Progenitor cell of endocrine pancreas (in vitro differentiated cells): ENCODE measurements at regions not wholly inside any gene's neighbourhood (a gene's known extent, or its start where the extent isn't known, plus 50 kb on each side); places are given as distances from the start of the nearest gene placed in this dataset.
"Not testable (repeated sequence)": the region's sequence is repeated elsewhere in the genome, so short reads cannot be mapped to it uniquely, and the experiment has no call there.

Experiments
- DNase-seq: peaks from one replicate; pipeline ENCODE4 v3.0.0; 2021; ENCODE audit warnings: low spot score; ENCODE audit not compliant: unreplicated experiment
- H3K27ac Mint-ChIP-seq: 2 replicates; pipeline ENCODE4 v1.8.0; 2021; ENCODE audit warnings: mild to moderate bottlenecking, moderate library complexity, mixed read lengths
- H3K27me3 Mint-ChIP-seq: 2 replicates; pipeline ENCODE4 v1.8.0; 2021; ENCODE audit warnings: mixed read lengths
- H3K36me3 Mint-ChIP-seq: 2 replicates; pipeline ENCODE4 v1.8.0; 2022; ENCODE audit warnings: mixed read lengths; ENCODE audit not compliant: insufficient read depth
- H3K4me1 Mint-ChIP-seq: 2 replicates; pipeline ENCODE4 v1.8.0; 2021; ENCODE audit warnings: low read depth, mixed read lengths
- H3K4me3 Mint-ChIP-seq: 2 replicates; pipeline ENCODE4 v1.8.0; 2021; ENCODE audit warnings: low read depth, mild to moderate bottlenecking, moderate library complexity, mixed read lengths
- H3K9me3 Mint-ChIP-seq: 2 replicates; pipeline ENCODE4 v1.8.0; 2021; ENCODE audit warnings: low read depth, mixed read lengths
- CTCF ChIP-seq: fragments of 200-600 bp; sonication (generic); IDR thresholded peaks from one replicate; pipeline ENCODE4 v1.5.0; 2021; ENCODE audit warnings: antibody characterized with exemption, mild to moderate bottlenecking; ENCODE audit not compliant: unreplicated experiment

GRCh38 chr6:12490904-12491571, 200.9 kb downstream of the EDN1 start:
- Mint-ChIP-seq H3K27me3 (peaks cover 12% of the 10 kb centered on the region), H3K4me3 (no peak overlapping the region), H3K36me3 (no peaks in the 10 kb centered on the region), H3K9me3 (peaks cover 3% of the 10 kb centered on the region), H3K4me1 (no peaks in the 10 kb centered on the region), H3K27ac (no peak overlapping the region)
- DNase-seq: no peak
- TF ChIP-seq CTCF: no peak

- H3K4me3 Mint-ChIP-seq, H3K36me3 Mint-ChIP-seq, H3K27ac Mint-ChIP-seq, DNase-seq, H3K9me3 Mint-ChIP-seq, H3K4me1 Mint-ChIP-seq: not testable (repeated sequence)
- peaks cover 12% of the 10 kb centered on the region for H3K27me3 Mint-ChIP-seq
These were observed 202.8 kb downstream of the EDN1 start for GRCh38 chr6:12492929-12493328.

- H3K27me3 Mint-ChIP-seq: peaks cover 9% of the 10 kb centered on the region
- no peak overlapping the region for H3K27ac Mint-ChIP-seq
- no peak for DNase-seq
- no peaks in the 10 kb centered on the region for H3K36me3 Mint-ChIP-seq
- no peaks in the 10 kb centered on the region for H3K4me1 Mint-ChIP-seq
- TF ChIP-seq CTCF: no peak
- H3K9me3 Mint-ChIP-seq: peaks cover 4% of the 10 kb centered on the region
- no peak overlapping the region for H3K4me3 Mint-ChIP-seq
These were observed 203.3 kb downstream of the EDN1 start for GRCh38 chr6:12493446-12493845.

GRCh38 chr6:12494161-12494560, 204.0 kb downstream of the EDN1 start:
- Mint-ChIP-seq H3K4me1 (no peaks in the 10 kb centered on the region), H3K27me3 (peaks cover 7% of the 10 kb centered on the region), H3K4me3 (no peak overlapping the region), H3K27ac (no peak overlapping the region), H3K9me3 (peaks cover 11% of the 10 kb centered on the region), H3K36me3 (no peaks in the 10 kb centered on the region)
- no peak for TF ChIP-seq CTCF
- DNase-seq: no peak

- Mint-ChIP-seq H3K27ac (no peak overlapping the region), H3K9me3 (peaks cover 12% of the 10 kb centered on the region), H3K4me3 (no peak overlapping the region), H3K27me3 (no peaks in the 10 kb centered on the region), H3K4me1 (no peaks in the 10 kb centered on the region), H3K36me3 (no peaks in the 10 kb centered on the region)
- TF ChIP-seq CTCF: no peak
- DNase-seq: no peak
These were observed 211.8 kb downstream of the EDN1 start for GRCh38 chr6:12501990-12502389.

GRCh38 chr6:12504325-12504966, 212.1 kb upstream of the PHACTR1 start:
- H3K27me3 Mint-ChIP-seq: peaks cover 9% of the 10 kb centered on the region
- no peaks in the 10 kb centered on the region for H3K36me3 Mint-ChIP-seq
- peak overlapping the region; percentile 29 for H3K27ac Mint-ChIP-seq

More at GRCh38 chr6:12504325-12504966, 212.1 kb upstream of the PHACTR1 start:
- DNase-seq: no peak
- H3K9me3 Mint-ChIP-seq: peaks cover 5% of the 10 kb centered on the region
- no peaks in the 10 kb centered on the region for H3K4me1 Mint-ChIP-seq
- no peak overlapping the region for H3K4me3 Mint-ChIP-seq
- TF ChIP-seq CTCF: peak; percentile 45
